HCT116 (cell line): ENCODE measurements at regions not wholly inside any gene's neighbourhood (a gene's known extent, or its start where the extent isn't known, plus 50 kb on each side); places are given as distances from the start of the nearest gene placed in this dataset.

Source experiments
- ATAC-seq: fragments of 200-7000 bp; cut with Tn5 transposase; 2 replicates; pipeline ENCODE4 v1.9.1; 2020; ENCODE audit warnings: mild to moderate bottlenecking, moderate library complexity
- BruUV-seq: library from RNA; stranded (reverse); fragments of 400-500 nt; replicated peaks from 2 replicates; lab custom pipeline; 2021; lab: Mats Ljungman, UMichigan
- CTCF ChIA-PET: fragments of 300-600 bp; sonication (Branson Sonifier 250); formaldehyde crosslinking; loops from one replicate; lab custom pipeline; 2021; ENCODE audit warnings: antibody characterized with exemption; lab: Charles Lee
- POLR2A ChIA-PET: fragments of 300-600, 350-600 bp; sonication (Branson Sonifier 250); formaldehyde crosslinking; loops from one replicate; lab custom pipeline; 2021; ENCODE audit warnings: antibody characterized with exemption; lab: Charles Lee
- RAD21 ChIA-PET, 2 experiments: fragments of 300-600 bp; sonication (Branson Sonifier 250); formaldehyde crosslinking; loops; one replicate each; lab custom pipeline; 2023; ENCODE audit warnings: low total read pairs in 2 of 2; ENCODE audit not compliant: uncharacterized antibody in 2 of 2, unreplicated experiment in 2 of 2, low non-redundant PET in 1 of 2; lab: Charles Lee
- DNase-seq: peaks from one replicate; pipeline ENCODE4 v3.0.0-alpha.2; 2010; ENCODE audit warnings: low read depth, low spot score
- H2AFZ ChIP-seq: fragments of 200-600 bp; shearing (Covaris generic), sonication (generic); 2 replicates; pipeline ENCODE4 v1.6.1; 2017; ENCODE audit warnings: low read depth, mixed run types, mixed read lengths, antibody characterized with exemption, low read length; ENCODE audit not compliant: poor library complexity, severe bottlenecking
- H3K27ac ChIP-seq: 2 replicates; pipeline ENCODE4 v1.5.1; 2012; ENCODE audit warnings: low read depth, low read length
- H3K27me3 ChIP-seq: fragments of 200-600 bp; sonication (generic); 2 replicates; pipeline ENCODE4 v1.6.1; 2016; ENCODE audit warnings: mixed run types, low read length, mixed read lengths; ENCODE audit not compliant: insufficient read depth
- H3K36me3 ChIP-seq, 2 experiments: fragments of 200-500 bp in 1 of 2; fragments of 200-600 bp in 1 of 2; sonication (Bioruptor generic) in 1 of 2; sonication (generic) in 1 of 2; 2 replicates each; pipeline versions ENCODE4 v1.5.1 to v1.6.1; 2014 to 2016; ENCODE audit warnings: low read length in 2 of 2, inconsistent platforms in 1 of 2, mixed read lengths in 1 of 2, mixed run types in 1 of 2; ENCODE audit not compliant: insufficient read depth in 2 of 2, control insufficient read depth in 1 of 2
- H3K4me1 ChIP-seq, 2 experiments: fragments of 200-600 bp in 1 of 2; sonication (generic) in 1 of 2; 2 replicates each; pipeline versions ENCODE4 v1.5.1 to v1.6.1; 2012 to 2017; ENCODE audit warnings: low read length in 2 of 2, inconsistent platforms in 1 of 2, mild to moderate bottlenecking in 1 of 2, mixed read lengths in 1 of 2, mixed run types in 1 of 2, moderate library complexity in 1 of 2; ENCODE audit not compliant: insufficient read depth in 2 of 2, control insufficient read depth in 1 of 2
- H3K4me2 ChIP-seq: fragments of 200-600 bp; sonication (generic); 2 replicates; pipeline ENCODE4 v1.6.1; 2017; ENCODE audit warnings: mixed run types, low read length, mixed read lengths
- H3K4me3 ChIP-seq, 2 experiments: fragments of 200-600 bp in 1 of 2; sonication (generic) in 1 of 2; replicated peaks in 1 of 2; 2 replicates each; pipeline ENCODE4 v1.5.1; 2011 to 2016; ENCODE audit warnings: low read length in 2 of 2, control low read depth in 1 of 2, low read depth in 1 of 2, mild to moderate bottlenecking in 1 of 2, mixed read lengths in 1 of 2, mixed run types in 1 of 2
- H3K79me2 ChIP-seq: fragments of 200-600 bp; sonication (generic); 2 replicates; pipeline ENCODE4 v1.6.1; 2017; ENCODE audit warnings: mild to moderate bottlenecking, mixed run types, low read length, moderate library complexity, mixed read lengths; ENCODE audit not compliant: insufficient read depth
- H3K9ac ChIP-seq: fragments of 200-600 bp; sonication (generic); 2 replicates; pipeline ENCODE4 v1.6.1; 2016; ENCODE audit warnings: low read length, mixed read lengths
- H3K9me2 ChIP-seq: fragments of 200-600 bp; sonication (generic), shearing (Covaris generic); 2 replicates; pipeline ENCODE4 v1.6.1; 2017; ENCODE audit warnings: mixed run types, mild to moderate bottlenecking, moderate library complexity; ENCODE audit not compliant: insufficient read depth
- H3K9me3 ChIP-seq, 2 experiments: fragments of 200-500 bp in 1 of 2; fragments of 200-600 bp in 1 of 2; sonication (Bioruptor generic) in 1 of 2; sonication (generic) in 1 of 2; 2 replicates each; pipeline ENCODE4 v1.6.1; 2014 to 2017; ENCODE audit warnings: low read length in 2 of 2, mixed read lengths in 2 of 2, inconsistent platforms in 1 of 2, low read depth in 1 of 2, mild to moderate bottlenecking in 1 of 2, mixed run types in 1 of 2, moderate library complexity in 1 of 2; ENCODE audit not compliant: control insufficient read depth in 1 of 2, insufficient read depth in 1 of 2
- H4K20me1 ChIP-seq: fragments of 200-600 bp; sonication (generic), shearing (Covaris generic); 2 replicates; pipeline ENCODE4 v1.6.1; 2017; ENCODE audit warnings: mixed run types, mild to moderate bottlenecking, moderate library complexity; ENCODE audit not compliant: insufficient read depth
- CEBPB ChIP-seq: IDR thresholded peaks from 2 replicates; pipeline ENCODE4 v1.6.1; 2012; ENCODE audit warnings: low read depth
- CTCF ChIP-seq, 3 experiments: fragments of 200-600 bp in 1 of 3; sonication (generic) in 1 of 3; IDR thresholded peaks in 2 of 3; conservative IDR thresholded peaks in 1 of 3; 2 replicates each; pipeline ENCODE4 v1.5.1; 2012 to 2017; ENCODE audit warnings: low read depth in 2 of 3, low read length in 2 of 3, antibody characterized with exemption in 1 of 3, borderline replicate concordance in 1 of 3, control low read depth in 1 of 3, mild to moderate bottlenecking in 1 of 3, mixed read lengths in 1 of 3, mixed run types in 1 of 3, moderate library complexity in 1 of 3; ENCODE audit not compliant: insufficient read depth in 1 of 3
- EGR1 ChIP-seq: IDR thresholded peaks from 2 replicates; pipeline ENCODE4 v1.6.1; 2012; ENCODE audit warnings: low read depth
- EZH2 ChIP-seq: fragments of 200-600 bp; sonication (generic); IDR thresholded peaks from 2 replicates; pipeline ENCODE4 v1.6.1; 2017; ENCODE audit warnings: antibody characterized with exemption, mixed run types
- EZH2phosphoT487 ChIP-seq: fragments of 200-600 bp; IDR thresholded peaks from 2 replicates; pipeline ENCODE4 v1.6.1; 2018; ENCODE audit warnings: antibody characterized with exemption, borderline replicate concordance
- FOSL1 ChIP-seq: IDR thresholded peaks from 2 replicates; pipeline ENCODE4 v1.6.1; 2012; ENCODE audit warnings: low read depth
- JUND ChIP-seq: IDR thresholded peaks from 2 replicates; pipeline ENCODE4 v1.6.1; 2012
- MAX ChIP-seq: IDR thresholded peaks from 2 replicates; pipeline ENCODE4 v1.6.1; 2012
- POLR2A ChIP-seq: IDR thresholded peaks from 2 replicates; pipeline ENCODE4 v1.7.0; 2011; ENCODE audit warnings: borderline replicate concordance; ENCODE audit not compliant: insufficient read depth, insufficient read length; ENCODE audit errors: extremely low read depth
- RAD21 ChIP-seq: IDR thresholded peaks from 2 replicates; pipeline ENCODE4 v1.6.1; 2012; ENCODE audit warnings: low read depth, mild to moderate bottlenecking
- SRF ChIP-seq: IDR thresholded peaks from 2 replicates; pipeline ENCODE4 v1.6.1; 2012; ENCODE audit warnings: low read depth
- YY1 ChIP-seq: IDR thresholded peaks from 2 replicates; pipeline ENCODE4 v1.6.1; 2011; ENCODE audit warnings: low read length, low read depth, moderate library complexity, mild to moderate bottlenecking; ENCODE audit not compliant: insufficient replicate concordance; ENCODE audit errors: extremely low read depth
- ZNF274 ChIP-seq: fragments of 200-500 bp; sonication (Bioruptor generic); IDR thresholded peaks from 2 replicates; pipeline ENCODE4 v1.6.1; 2014; ENCODE audit warnings: mild to moderate bottlenecking, low read depth, low read length, inconsistent platforms
- intact Hi-C: fragments of 100-400 bp; cut with micrococcal nuclease; formaldehyde crosslinking; loops from 2 replicates; pipeline ENCODE4 v1.10.0; 2022

GRCh38 chr20:51190783-51191180 is 167.9 kb upstream of the KCNG1 start:
- peaks cover 0 to 7% of the 10 kb centered on the region in 2 experiments; a peak in 2 of 4 replicates for H3K4me1 ChIP-seq
- intact Hi-C loops: no loop called here
- no peak for TF ChIP-seq ZNF274
- no peak for TF ChIP-seq RAD21
- TF ChIP-seq CTCF (IDR thresholded peaks at IDR 0.05 in 2 of 3, conservative IDR thresholded peaks at IDR 0.05 in 1 of 3; ENCODE audit: borderline replicate concordance in 1 of 3, insufficient read depth in 1 of 3, low read depth in 2 of 3, low read length in 2 of 3): no peak
- no peak for TF ChIP-seq FOSL1
- TF ChIP-seq POLR2A: no peak
- no peak for TF ChIP-seq CEBPB
- TF ChIP-seq EGR1: no peak
- no peak for TF ChIP-seq JUND
- TF ChIP-seq EZH2: no peak
- no peak for TF ChIP-seq MAX
- no peak for TF ChIP-seq YY1
- no peak for TF ChIP-seq EZH2phosphoT487
- TF ChIP-seq SRF: no peak
- DNase-seq: no peak
- no peak overlapping the region for H2AFZ ChIP-seq
- ChIA-PET CTCF (no interaction called here), POLR2A (no interaction called here), RAD21 (no interaction called here)
- H3K36me3 ChIP-seq: no peaks in the 10 kb centered on the region
- no peaks in the 10 kb centered on the region for H3K79me2 ChIP-seq
- no peaks in the 10 kb centered on the region for H3K9me3 ChIP-seq
- H4K20me1 ChIP-seq: no peaks in the 10 kb centered on the region
- BruUV-seq: no TSS peak
- no peak overlapping the region for H3K27ac ChIP-seq
- no peaks in the 10 kb centered on the region for H3K27me3 ChIP-seq
- no peaks in the 10 kb centered on the region for H3K9me2 ChIP-seq
- H3K4me3 ChIP-seq: no peak overlapping the region
- ATAC-seq: no peak
- no peak overlapping the region for H3K4me2 ChIP-seq
- no peak overlapping the region for H3K9ac ChIP-seq
